Keratinocyte (primary cell): ENCODE measurements at regions not wholly inside any gene's neighbourhood (a gene's known extent, or its start where the extent isn't known, plus 50 kb on each side); places are given as distances from the start of the nearest gene placed in this dataset.

ENCODE experiments used
- DNase-seq: peaks from one replicate; pipeline ENCODE4 v3.0.0-alpha.2; 2011; ENCODE audit warnings: low read depth, missing footprints, low spot score
- FAIRE-seq: peaks from 2 replicates; lab custom pipeline; 2011; peaks lifted over from hg19 to GRCh38; lab: Jason Lieb, UNC
- H2AFZ ChIP-seq: 2 replicates; pipeline ENCODE4 v1.6.0; 2012; ENCODE audit warnings: low read length, control low read depth, inconsistent platforms; ENCODE audit not compliant: control insufficient read depth
- H3K27ac ChIP-seq: 2 replicates; pipeline ENCODE4 v1.5.1; 2011; ENCODE audit warnings: low read length; ENCODE audit not compliant: control insufficient read depth, insufficient read depth
- H3K27me3 ChIP-seq: 3 replicates; pipeline ENCODE4 v1.6.0; 2011; ENCODE audit warnings: low read length; ENCODE audit not compliant: control insufficient read depth, insufficient read depth; ENCODE audit errors: extremely low read depth
- H3K36me3 ChIP-seq, 2 experiments: 2 replicates in 1 of 2; 3 replicates in 1 of 2; pipeline ENCODE4 v1.5.1; 2011; ENCODE audit warnings: low read length in 2 of 2, mild to moderate bottlenecking in 1 of 2; ENCODE audit not compliant: control insufficient read depth in 2 of 2, insufficient read depth in 2 of 2; ENCODE audit errors: extremely low read depth in 1 of 2
- H3K4me1 ChIP-seq: 3 replicates; pipeline ENCODE4 v1.5.1; 2011; ENCODE audit warnings: low read length; ENCODE audit not compliant: control insufficient read depth, insufficient read depth; ENCODE audit errors: extremely low read depth
- H3K4me2 ChIP-seq: 3 replicates; pipeline ENCODE4 v1.6.0; 2011; ENCODE audit warnings: low read depth, low read length; ENCODE audit not compliant: control insufficient read depth, insufficient read depth; ENCODE audit errors: extremely low read depth
- H3K4me3 ChIP-seq, 3 experiments: fragments of 200-600 bp in 1 of 3; sonication (generic) in 1 of 3; 2 replicates in 2 of 3; 3 replicates in 1 of 3; pipeline ENCODE4 v1.5.1; 2011 to 2016; ENCODE audit warnings: low read length in 3 of 3, mild to moderate bottlenecking in 3 of 3, control low read depth in 2 of 3, inconsistent platforms in 1 of 3, low read depth in 1 of 3, mixed read lengths in 1 of 3, mixed run types in 1 of 3, moderate library complexity in 1 of 3; ENCODE audit not compliant: control insufficient read depth in 2 of 3, insufficient read depth in 2 of 3; ENCODE audit errors: extremely low read depth in 1 of 3
- H3K79me2 ChIP-seq: 2 replicates; pipeline ENCODE4 v1.6.0; 2012; ENCODE audit warnings: low read length; ENCODE audit not compliant: control insufficient read depth, insufficient read depth
- H3K9ac ChIP-seq: 3 replicates; pipeline ENCODE4 v1.6.0; 2011; ENCODE audit warnings: low read length; ENCODE audit not compliant: control insufficient read depth, insufficient read depth; ENCODE audit errors: extremely low read depth
- H3K9me1 ChIP-seq: 3 replicates; pipeline ENCODE4 v1.6.0; 2011; ENCODE audit warnings: low read length; ENCODE audit not compliant: control insufficient read depth, insufficient read depth; ENCODE audit errors: extremely low read depth
- H3K9me3 ChIP-seq: 2 replicates; pipeline ENCODE4 v1.5.1; 2012; ENCODE audit warnings: low read depth, low read length; ENCODE audit not compliant: control insufficient read depth
- H4K20me1 ChIP-seq: 3 replicates; pipeline ENCODE4 v1.6.0; 2011; ENCODE audit warnings: low read length; ENCODE audit not compliant: control insufficient read depth, insufficient read depth; ENCODE audit errors: extremely low read depth
- CTCF ChIP-seq, 3 experiments: IDR thresholded peaks in 1 of 3; conservative IDR thresholded peaks in 1 of 3; optimal IDR thresholded peaks in 1 of 3; 2 replicates in 2 of 3; 3 replicates in 1 of 3; pipeline versions ENCODE3 to v1.5.1; 2011; ENCODE audit warnings: low read length in 3 of 3, mild to moderate bottlenecking in 3 of 3, moderate library complexity in 2 of 3, control low read depth in 1 of 3, inconsistent platforms in 1 of 3; ENCODE audit not compliant: insufficient read depth in 2 of 3; ENCODE audit errors: extremely low read depth in 1 of 3
- EZH2 ChIP-seq: IDR thresholded peaks from one replicate; pipeline ENCODE4 v1.6.1; 2012; ENCODE audit warnings: inconsistent platforms, mild to moderate bottlenecking, low read length, moderate library complexity
- dilution Hi-C: fragments of 300-500 bp; cut with MboI; formaldehyde crosslinking; loops from one replicate; pipeline ENCODE4 v1.7.0; 2020; ENCODE audit warnings: low sequenced_read_pairs; ENCODE audit not compliant: extremely low pct_ligation_motif_present

GRCh38 chr7:115117748-115118147 lies 195.9 kb downstream of the MDFIC start:
- H3K9me3 ChIP-seq = no peaks in the 10 kb centered on the region
- dilution Hi-C loops = no loop called here
- H3K4me1 ChIP-seq = no peaks in the 10 kb centered on the region
- H2AFZ ChIP-seq = no peak overlapping the region
- no peak overlapping the region for H3K4me3 ChIP-seq
- H3K36me3 ChIP-seq = no peaks in the 10 kb centered on the region
- no peaks in the 10 kb centered on the region for H3K27me3 ChIP-seq
- FAIRE-seq (no peak), DNase-seq (no peak)
- no peak overlapping the region for H3K27ac ChIP-seq
- H3K79me2 ChIP-seq = no peaks in the 10 kb centered on the region
- H3K9me1 ChIP-seq = no peaks in the 10 kb centered on the region
- H3K9ac ChIP-seq = no peak overlapping the region
- TF ChIP-seq EZH2 (no peak), CTCF (optimal IDR thresholded peaks at IDR 0.05 in 1 of 3, IDR thresholded peaks at IDR 0.05 in 1 of 3, conservative IDR thresholded peaks at IDR 0.05 in 1 of 3; ENCODE audit: extremely low read depth in 1 of 3, insufficient read depth in 2 of 3, low read length in 3 of 3) (no peak)
- H4K20me1 ChIP-seq = no peaks in the 10 kb centered on the region
- no peak overlapping the region for H3K4me2 ChIP-seq

DNA sequence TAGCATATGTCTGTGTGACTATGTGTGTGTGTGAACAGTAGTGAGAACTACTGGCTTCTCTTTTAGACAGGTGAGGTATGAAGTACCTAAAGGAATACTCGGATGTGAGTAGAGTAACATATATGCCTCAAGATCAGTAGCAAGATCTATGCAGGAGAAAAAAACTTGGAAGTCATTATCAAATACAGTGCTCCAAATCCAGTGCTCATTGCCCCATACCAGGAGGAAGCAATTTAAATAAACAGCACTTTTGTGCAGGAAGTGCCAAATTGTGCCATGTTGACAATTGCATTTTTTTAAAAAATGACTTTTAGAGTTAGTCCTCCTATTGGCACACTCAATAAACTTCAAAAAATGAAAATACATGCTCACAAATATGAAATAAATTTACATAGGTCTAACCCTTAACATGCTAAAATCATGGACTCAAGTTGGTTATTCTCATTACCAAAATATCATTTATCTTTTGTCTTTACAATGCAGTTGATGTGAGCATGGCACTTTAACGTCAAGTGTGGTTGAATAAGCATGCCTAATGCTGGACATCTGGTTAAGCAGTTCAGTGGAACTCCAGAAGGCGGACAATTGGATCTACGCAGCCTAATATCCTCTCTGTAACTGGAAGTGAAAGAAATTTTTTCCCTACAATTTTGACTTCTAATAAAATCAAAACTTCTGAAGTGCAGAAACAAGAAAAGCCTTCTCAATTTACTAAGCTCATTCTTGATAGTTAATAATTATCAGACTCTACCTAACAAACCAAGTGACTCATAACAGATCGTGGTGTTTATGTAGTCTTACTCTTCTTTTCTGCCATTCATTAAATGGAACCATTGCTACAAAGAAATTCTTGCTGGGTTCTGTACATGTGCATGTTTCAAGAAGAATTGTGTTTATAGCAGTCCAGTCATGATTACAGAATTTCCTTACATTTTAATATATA lies 195.2 kb downstream of the MDFIC start:
- Histone ChIP-seq H3K9me3 (no peaks in the 10 kb centered on the region), H3K36me3 (no peaks in the 10 kb centered on the region), H3K27ac (no peak overlapping the region), H2AFZ (no peak overlapping the region), H4K20me1 (no peaks in the 10 kb centered on the region), H3K79me2 (no peaks in the 10 kb centered on the region), H3K27me3 (no peaks in the 10 kb centered on the region), H3K4me2 (no peak overlapping the region), H3K4me1 (no peaks in the 10 kb centered on the region), H3K9me1 (no peaks in the 10 kb centered on the region), H3K4me3 (no peak overlapping the region), H3K9ac (no peak overlapping the region)
- TF ChIP-seq CTCF (optimal IDR thresholded peaks at IDR 0.05 in 1 of 3, IDR thresholded peaks at IDR 0.05 in 1 of 3, conservative IDR thresholded peaks at IDR 0.05 in 1 of 3; ENCODE audit: extremely low read depth in 1 of 3, insufficient read depth in 2 of 3, low read length in 3 of 3) (no peak), EZH2 (no peak)
- FAIRE-seq (no peak), DNase-seq (no peak)
- dilution Hi-C loops = no loop called here
